Dermis microvascular lymphatic vessel endothelial cell (primary cell): ENCODE measurements at regions not wholly inside any gene's neighbourhood (a gene's known extent, or its start where the extent isn't known, plus 50 kb on each side); places are given as distances from the start of the nearest gene placed in this dataset.
"Not testable (repeated sequence)": the region's sequence is repeated elsewhere in the genome, so short reads cannot be mapped to it uniquely, and the experiment has no call there.

Experiments used
- DNase-seq, 2 donors: peaks; one replicate each; pipeline versions ENCODE4 v3.0.0 to v3.0.0-alpha.2; 2010; ENCODE audit warnings: low read depth in 2 of 2

DNA sequence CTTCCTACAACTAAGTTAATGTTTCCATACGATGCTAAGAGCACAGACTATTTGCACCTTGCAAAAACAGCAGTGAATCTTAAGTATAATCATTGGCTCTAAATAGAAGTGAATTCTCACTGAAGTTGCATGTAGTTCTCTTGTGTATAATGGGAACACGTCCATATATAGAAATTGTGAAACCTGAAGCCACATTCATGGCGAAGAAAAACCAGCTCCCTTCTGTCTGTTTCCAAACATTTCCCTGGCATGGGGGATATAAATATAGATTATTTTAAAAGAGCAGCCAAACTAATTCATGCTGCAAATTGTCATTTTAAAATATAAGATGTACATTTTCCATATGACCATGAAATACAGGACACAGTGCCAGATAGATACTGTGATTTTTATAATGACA lies 71.1 kb downstream of the TRAM1L1 start:
- DNase-seq: no peak

- DNase-seq: no peak
These were observed 74.7 kb downstream of the TRAM1L1 start for GRCh38 chr4:117010671-117011070.

- DNase-seq: no peak
These were observed 84.3 kb downstream of the TRAM1L1 start for GRCh38 chr4:117001077-117001476.

- no peak for DNase-seq
These were observed 102.7 kb downstream of the TRAM1L1 start for GRCh38 chr4:116982656-116983055.

- DNase-seq: not testable (repeated sequence)
These were observed 104.9 kb downstream of the TRAM1L1 start for GRCh38 chr4:116980436-116980835.

DNA sequence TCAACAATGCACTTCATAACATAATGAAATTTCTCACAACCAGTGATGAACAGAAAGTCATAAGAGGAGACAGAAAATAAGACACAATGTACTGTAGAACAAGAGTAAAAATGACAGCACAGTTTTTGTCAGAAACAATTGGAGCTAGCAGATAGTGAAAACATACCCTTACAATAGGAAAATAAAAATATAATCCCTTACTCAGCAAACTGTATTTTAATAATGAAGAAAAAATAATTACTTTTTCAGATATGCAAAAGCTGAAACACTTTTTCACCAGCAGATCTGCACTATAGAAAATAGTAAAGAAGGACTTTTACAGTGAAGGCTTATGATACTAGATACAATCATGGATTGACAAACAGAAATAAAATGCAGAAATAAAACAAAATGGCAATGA lies 126.3 kb downstream of the TRAM1L1 start:
- no peak for DNase-seq

DNA sequence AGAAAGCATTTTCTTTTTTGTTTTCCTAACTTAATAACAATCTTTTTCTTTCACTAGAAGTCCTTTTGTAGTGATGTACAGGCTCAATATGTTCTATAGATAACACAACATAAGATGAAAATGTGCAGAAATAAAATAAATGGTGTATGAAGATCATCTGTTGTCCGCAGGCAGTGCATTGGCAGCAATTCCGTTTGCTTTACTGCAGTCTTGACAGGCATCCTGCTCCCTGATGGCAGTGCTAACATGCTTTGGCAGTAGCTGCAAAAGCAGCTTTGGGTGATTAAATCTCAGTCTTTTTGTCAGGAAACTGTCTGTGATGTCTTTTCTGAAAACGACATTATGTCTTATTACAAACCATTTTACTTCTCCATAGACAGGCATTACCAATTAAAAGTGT lies 131.4 kb downstream of the TRAM1L1 start:
- no peak for DNase-seq

DNA sequence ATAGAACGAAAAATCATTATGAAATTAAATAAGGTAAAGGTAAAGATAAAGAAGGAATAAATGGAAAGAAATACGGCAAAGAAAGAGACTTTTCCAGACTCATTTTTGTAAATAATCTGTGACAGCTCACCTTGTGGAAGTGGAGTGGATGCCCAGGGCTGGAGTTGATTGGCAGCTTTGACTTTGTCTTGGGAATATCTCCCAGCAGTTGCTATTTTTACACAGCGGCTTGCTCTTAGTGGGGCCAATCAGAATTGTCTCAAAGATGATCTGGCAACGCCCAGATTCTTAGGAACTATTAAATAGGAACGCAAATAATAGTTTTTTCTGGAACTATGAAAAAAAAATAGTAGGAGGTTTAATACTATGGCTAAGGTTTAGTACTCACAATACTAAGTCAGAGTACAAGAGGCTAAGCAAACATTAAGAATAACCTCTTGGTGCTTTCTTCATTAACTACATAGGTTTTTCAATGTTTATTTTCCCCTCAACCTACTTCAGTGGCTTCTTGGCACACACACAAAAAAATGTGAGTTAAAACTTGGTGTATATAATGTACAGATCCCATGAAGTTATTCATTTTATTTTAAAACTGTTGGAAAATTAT lies 132.7 kb downstream of the TRAM1L1 start:
- DNase-seq: no peak

- no peak for DNase-seq
These were observed 135.5 kb downstream of the TRAM1L1 start for GRCh38 chr4:116949856-116950255.

GRCh38 chr4:116942315-116942714 lies 143.1 kb downstream of the TRAM1L1 start:
- DNase-seq: no peak

- no peak for DNase-seq
These were observed 155.0 kb downstream of the TRAM1L1 start for GRCh38 chr4:116930329-116930728.

- no peak for DNase-seq
These were observed 158.6 kb downstream of the TRAM1L1 start for GRCh38 chr4:116926631-116927295.

GRCh38 chr4:116925900-116926457 lies 159.4 kb downstream of the TRAM1L1 start:
- no peak for DNase-seq

DNA sequence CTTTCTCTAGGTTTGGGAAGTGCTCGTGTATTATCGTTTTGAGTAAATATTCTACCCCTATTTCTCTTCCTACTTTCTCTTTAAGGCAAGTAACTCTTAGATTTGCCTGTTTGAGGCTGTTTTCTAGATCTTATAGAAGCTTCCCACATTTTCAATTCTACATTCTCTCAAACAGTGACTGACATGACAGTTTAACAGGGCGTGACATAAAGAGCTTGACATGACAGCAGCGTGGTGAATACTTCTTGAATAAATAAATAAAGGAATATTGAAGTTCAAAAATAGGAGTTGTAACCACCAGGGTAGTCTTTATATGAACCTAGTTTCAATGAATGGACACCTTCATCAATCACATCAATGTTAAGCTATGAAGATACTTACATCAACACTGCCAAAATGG lies 162.0 kb downstream of the TRAM1L1 start:
- no peak for DNase-seq

GRCh38 chr4:116913451-116913850 lies 171.9 kb downstream of the TRAM1L1 start:
- DNase-seq: no peak

DNA sequence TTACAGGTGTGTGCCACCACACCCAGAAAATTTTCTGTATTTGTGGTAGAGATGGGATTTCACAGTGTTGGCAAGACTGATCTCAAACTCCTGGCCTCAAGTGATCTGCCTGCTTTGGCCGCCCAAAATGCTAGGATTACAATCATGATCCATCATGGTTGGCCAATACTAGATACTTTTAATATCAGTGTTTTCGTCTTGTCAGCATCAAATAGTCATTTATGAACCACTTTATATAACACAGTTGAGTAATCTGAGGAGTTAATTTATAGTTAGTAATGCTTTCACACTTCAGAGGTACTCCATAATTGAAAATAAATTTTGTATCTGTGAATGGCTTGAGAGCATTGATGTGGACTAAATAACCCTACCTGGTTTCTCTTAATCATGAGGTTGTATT lies 178.6 kb downstream of the TRAM1L1 start:
- DNase-seq: no peak

GRCh38 chr4:116899561-116899960 lies 185.8 kb downstream of the TRAM1L1 start:
- no peak for DNase-seq

DNA sequence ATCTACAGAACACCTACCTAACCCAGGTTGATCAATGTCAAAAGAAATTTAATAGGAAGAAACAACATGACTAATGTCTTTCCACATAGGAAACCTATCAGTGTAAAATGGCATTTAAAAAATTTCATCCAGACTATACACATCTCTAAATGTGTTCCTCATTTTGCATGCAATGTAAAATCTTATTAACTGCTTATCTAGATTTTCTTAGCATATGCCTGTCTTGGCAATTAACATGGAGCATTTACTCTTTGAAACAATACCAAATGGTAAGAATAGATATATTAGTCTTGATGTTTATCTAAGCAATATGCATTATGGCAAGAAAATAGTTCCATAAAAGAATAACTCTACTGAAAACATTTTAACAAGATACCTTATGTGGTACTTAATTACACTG lies 199.8 kb downstream of the TRAM1L1 start:
- no peak for DNase-seq

- DNase-seq: no peak
These were observed 202.9 kb downstream of the TRAM1L1 start for GRCh38 chr4:116882503-116882902.

- no peak for DNase-seq
These were observed 204.3 kb downstream of the TRAM1L1 start for GRCh38 chr4:116881077-116881476.

DNA sequence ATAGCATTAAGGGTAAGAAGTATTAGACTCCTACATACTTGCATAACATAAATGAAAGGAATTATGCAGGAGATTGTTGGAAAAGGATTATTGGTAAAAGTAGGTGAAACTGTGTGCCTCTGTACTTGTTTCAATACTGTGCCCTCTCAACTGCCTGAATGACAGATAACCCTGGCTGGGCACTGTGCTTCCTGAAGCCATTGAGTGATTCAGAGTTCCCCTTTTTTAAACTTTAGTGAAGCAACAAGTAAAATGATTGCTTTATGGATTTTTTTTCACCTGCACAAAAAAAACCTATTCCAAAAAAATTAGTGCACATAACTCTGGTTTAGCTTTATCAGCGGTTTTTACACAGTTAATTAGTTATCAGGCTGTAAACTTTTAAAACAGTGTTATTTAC lies 204.8 kb downstream of the TRAM1L1 start:
- no peak for DNase-seq

DNA sequence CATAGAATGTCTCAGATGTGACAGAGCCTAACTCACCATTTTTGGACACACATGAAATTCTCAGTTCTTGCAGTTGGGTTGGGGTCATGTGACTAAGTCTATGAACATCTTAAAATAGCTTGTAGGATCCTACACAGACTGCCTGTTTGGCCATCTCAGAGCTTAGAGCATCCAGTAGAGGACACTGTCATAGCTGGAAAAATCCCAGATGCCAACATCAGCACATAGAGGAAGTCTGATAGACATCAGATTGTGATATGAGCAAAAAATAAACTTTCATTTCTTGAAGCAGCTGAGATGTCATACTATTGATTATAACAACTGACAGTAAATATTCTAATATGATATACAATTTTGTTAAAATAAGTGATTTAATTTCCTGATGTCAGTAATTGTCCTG lies 207.1 kb downstream of the TRAM1L1 start:
- no peak for DNase-seq

- no peak for DNase-seq
These were observed 208.3 kb downstream of the TRAM1L1 start for GRCh38 chr4:116877069-116877468.
